ENCODE measurements at regions not wholly inside any gene's neighbourhood (a gene's known extent, or its start where the extent isn't known, plus 50 kb on each side); places are given as distances from the start of the nearest gene placed in this dataset.

- H3K9me2 ChIP-seq (ENCODE audit: insufficient read depth): no peaks in the 10 kb centered on the region
- H3K4me2 ChIP-seq (ENCODE audit: unreplicated experiment): no peak overlapping the region
- H3K27ac ChIP-seq: no peak overlapping the region
- in situ Hi-C loops (cut with MboI): no loop called here
- H3K79me2 ChIP-seq (ENCODE audit: insufficient read depth): no peaks in the 10 kb centered on the region
- H3K9ac ChIP-seq: no peak overlapping the region
- no peak for DNase-seq
- H3K9me3 ChIP-seq (ENCODE audit: low read depth): no peaks in the 10 kb centered on the region
- no peaks in the 10 kb centered on the region for H3K4me1 ChIP-seq (ENCODE audit: insufficient read depth)
- TF ChIP-seq EZH2 (IDR thresholded peaks at IDR 0.05; ENCODE audit: insufficient read depth, poor library complexity, severe bottlenecking) (no peak), EZH2phosphoT487 (IDR thresholded peaks at IDR 0.05; ENCODE audit: insufficient read depth, low read depth) (no peak)
- 24 to 26% methylated on average over 1 of the region's 1 CpG for WGBS, 2 experiments (ENCODE audit: low coverage in 1 of 2, low lambda C conversion rate in 2 of 2, missing lambda C conversion rate in 2 of 2)
- H3F3A ChIP-seq (ENCODE audit: insufficient read depth): no peaks in the 10 kb centered on the region
- no peaks in the 10 kb centered on the region for H4K20me1 ChIP-seq (ENCODE audit: insufficient read depth)
- H2AFZ ChIP-seq: no peak overlapping the region
- H3K27me3 ChIP-seq (replicated peaks; ENCODE audit: insufficient read depth): 0 out of 2 replicates have a peak, but pooled peaks cover 9% of the 10 kb centered on the region
- H3K4me3 ChIP-seq: no peak overlapping the region
- no peaks in the 10 kb centered on the region for H3K36me3 ChIP-seq (ENCODE audit: low read depth)
Observed at GRCh38 chr5:16346380-16346779, 119.2 kb downstream of the ZNF622 start.

- Histone ChIP-seq H4K20me1 (ENCODE audit: insufficient read depth) (no peaks in the 10 kb centered on the region), H3K27me3 (replicated peaks; ENCODE audit: insufficient read depth) (0 out of 2 replicates have a peak, but pooled peaks cover 5% of the 10 kb centered on the region), H3K4me3 (no peak overlapping the region), H3K9ac (no peak overlapping the region), H3K27ac (no peak overlapping the region), H3K36me3 (ENCODE audit: low read depth) (no peaks in the 10 kb centered on the region), H3K9me3 (ENCODE audit: low read depth) (no peaks in the 10 kb centered on the region), H2AFZ (no peak overlapping the region), H3F3A (ENCODE audit: insufficient read depth) (no peaks in the 10 kb centered on the region), H3K4me1 (ENCODE audit: insufficient read depth) (no peaks in the 10 kb centered on the region), H3K79me2 (ENCODE audit: insufficient read depth) (no peaks in the 10 kb centered on the region), H3K9me2 (ENCODE audit: insufficient read depth) (no peaks in the 10 kb centered on the region), H3K4me2 (ENCODE audit: unreplicated experiment) (no peak overlapping the region)
- 48 to 65% methylated on average over 1 of the region's 1 CpG for WGBS, 2 experiments (ENCODE audit: low coverage in 1 of 2, low lambda C conversion rate in 2 of 2, missing lambda C conversion rate in 2 of 2)
- TF ChIP-seq EZH2phosphoT487 (IDR thresholded peaks at IDR 0.05; ENCODE audit: insufficient read depth, low read depth): no peak
- no peak for TF ChIP-seq EZH2 (IDR thresholded peaks at IDR 0.05; ENCODE audit: insufficient read depth, poor library complexity, severe bottlenecking)
- peak; percentile 21 for DNase-seq
- in situ Hi-C loops (cut with MboI): no loop called here
Observed at GRCh38 chr5:16345454-16345853, 120.1 kb downstream of the ZNF622 start.

- Histone ChIP-seq H3K27ac (no peak overlapping the region), H3K9me2 (ENCODE audit: insufficient read depth) (no peaks in the 10 kb centered on the region), H3F3A (ENCODE audit: insufficient read depth) (no peaks in the 10 kb centered on the region), H3K79me2 (ENCODE audit: insufficient read depth) (no peaks in the 10 kb centered on the region), H3K4me1 (ENCODE audit: insufficient read depth) (no peaks in the 10 kb centered on the region), H4K20me1 (ENCODE audit: insufficient read depth) (no peaks in the 10 kb centered on the region), H3K9ac (no peak overlapping the region), H2AFZ (no peak overlapping the region), H3K4me2 (ENCODE audit: unreplicated experiment) (no peak overlapping the region), H3K9me3 (ENCODE audit: low read depth) (no peaks in the 10 kb centered on the region), H3K4me3 (no peak overlapping the region), H3K36me3 (ENCODE audit: low read depth) (no peaks in the 10 kb centered on the region), H3K27me3 (replicated peaks; ENCODE audit: insufficient read depth) (0 out of 2 replicates have a peak, but pooled peaks cover 6% of the 10 kb centered on the region)
- 48 to 57% methylated on average over 7 of the region's 7 CpGs for WGBS, 2 experiments (ENCODE audit: low coverage in 1 of 2, low lambda C conversion rate in 2 of 2, missing lambda C conversion rate in 2 of 2)
- in situ Hi-C loops (cut with MboI): no loop called here
- DNase-seq: no peak
- TF ChIP-seq EZH2phosphoT487 (IDR thresholded peaks at IDR 0.05; ENCODE audit: insufficient read depth, low read depth): no peak
- no peak for TF ChIP-seq EZH2 (IDR thresholded peaks at IDR 0.05; ENCODE audit: insufficient read depth, poor library complexity, severe bottlenecking)
Observed at GRCh38 chr5:16326137-16326536, 139.5 kb downstream of the ZNF622 start.

GRCh38 chr5:16321284-16321683 lies 141.7 kb upstream of the MARCHF11 start:
- Histone ChIP-seq H3F3A (ENCODE audit: insufficient read depth) (no peaks in the 10 kb centered on the region), H2AFZ (no peak overlapping the region), H3K27ac (no peak overlapping the region), H4K20me1 (ENCODE audit: insufficient read depth) (no peaks in the 10 kb centered on the region), H3K9me3 (ENCODE audit: low read depth) (no peaks in the 10 kb centered on the region), H3K4me3 (no peak overlapping the region), H3K4me2 (ENCODE audit: unreplicated experiment) (no peak overlapping the region), H3K79me2 (ENCODE audit: insufficient read depth) (no peaks in the 10 kb centered on the region), H3K36me3 (ENCODE audit: low read depth) (no peaks in the 10 kb centered on the region), H3K9me2 (ENCODE audit: insufficient read depth) (no peaks in the 10 kb centered on the region), H3K4me1 (ENCODE audit: insufficient read depth) (no peaks in the 10 kb centered on the region), H3K27me3 (replicated peaks; ENCODE audit: insufficient read depth) (no peaks in the 10 kb centered on the region), H3K9ac (no peak overlapping the region)
- WGBS, 2 experiments (ENCODE audit: low coverage in 1 of 2, low lambda C conversion rate in 2 of 2, missing lambda C conversion rate in 2 of 2): 72 to 81% methylated on average over 1 of the region's 1 CpG
- TF ChIP-seq EZH2 (IDR thresholded peaks at IDR 0.05; ENCODE audit: insufficient read depth, poor library complexity, severe bottlenecking) (no peak), EZH2phosphoT487 (IDR thresholded peaks at IDR 0.05; ENCODE audit: insufficient read depth, low read depth) (no peak)
- in situ Hi-C loops (cut with MboI): no loop called here
- DNase-seq: no peak

- Histone ChIP-seq H3K79me2 (ENCODE audit: insufficient read depth) (no peaks in the 10 kb centered on the region), H3K4me1 (ENCODE audit: insufficient read depth) (no peaks in the 10 kb centered on the region), H3K4me3 (no peak overlapping the region), H3K9ac (no peak overlapping the region), H3K27me3 (replicated peaks; ENCODE audit: insufficient read depth) (no peaks in the 10 kb centered on the region), H3K27ac (no peak overlapping the region), H4K20me1 (ENCODE audit: insufficient read depth) (no peaks in the 10 kb centered on the region), H2AFZ (no peak overlapping the region), H3K9me2 (ENCODE audit: insufficient read depth) (no peaks in the 10 kb centered on the region), H3F3A (ENCODE audit: insufficient read depth) (no peaks in the 10 kb centered on the region), H3K4me2 (ENCODE audit: unreplicated experiment) (no peak overlapping the region), H3K9me3 (ENCODE audit: low read depth) (no peaks in the 10 kb centered on the region), H3K36me3 (ENCODE audit: low read depth) (no peaks in the 10 kb centered on the region)
- WGBS, 2 experiments (ENCODE audit: low coverage in 1 of 2, low lambda C conversion rate in 2 of 2, missing lambda C conversion rate in 2 of 2): 0% methylated on average over 2 of the region's 2 CpGs
- TF ChIP-seq EZH2phosphoT487 (IDR thresholded peaks at IDR 0.05; ENCODE audit: insufficient read depth, low read depth) (no peak), EZH2 (IDR thresholded peaks at IDR 0.05; ENCODE audit: insufficient read depth, poor library complexity, severe bottlenecking) (no peak)
- no peak for DNase-seq
- in situ Hi-C loops (cut with MboI): no loop called here
Observed at GRCh38 chr5:16315501-16315900, 135.9 kb upstream of the MARCHF11 start.
